BE2C (cell line): ENCODE measurements at regions not wholly inside any gene's neighbourhood (a gene's known extent, or its start where the extent isn't known, plus 50 kb on each side); places are given as distances from the start of the nearest gene placed in this dataset.

Source experiments
- DNase-seq: peaks from one replicate; pipeline ENCODE4 v3.0.0-alpha.2; 2020
- H3K27me3 ChIP-seq: fragments of 250-450 bp; sonication (Bioruptor Pico); 2 replicates; pipeline ENCODE4 v1.5.1; 2020; ENCODE audit warnings: mild to moderate bottlenecking
- H3K36me3 ChIP-seq: fragments of 250-450 bp; sonication (Bioruptor Pico); 2 replicates; pipeline ENCODE4 v1.5.1; 2020; ENCODE audit warnings: mild to moderate bottlenecking
- H3K4me1 ChIP-seq: fragments of 250-450 bp; sonication (Bioruptor Pico); 2 replicates; pipeline ENCODE4 v1.5.1; 2020
- H3K4me3 ChIP-seq: 2 replicates; pipeline ENCODE4 v1.5.1; 2011; ENCODE audit warnings: low read depth, low read length
- H3K9me3 ChIP-seq: fragments of 250-450 bp; sonication (Bioruptor Pico); 2 replicates; pipeline ENCODE4 v1.5.1; 2020
- CTCF ChIP-seq: IDR thresholded peaks from 2 replicates; pipeline ENCODE4 v1.5.1; 2012; ENCODE audit warnings: mild to moderate bottlenecking, low read depth, low read length

GRCh38 chr5:124279146-124279876 lies 467.1 kb downstream of the ZNF608 start:
- H3K27me3 ChIP-seq, result no peaks in the 10 kb centered on the region
- DNase-seq, result no peak
- no peak overlapping the region for H3K4me3 ChIP-seq
- H3K4me1 ChIP-seq, result peaks cover 3% of the 10 kb centered on the region; the same call in 1 of the 2 replicates
- no peaks in the 10 kb centered on the region for H3K9me3 ChIP-seq
- H3K36me3 ChIP-seq, result no peaks in the 10 kb centered on the region
- TF ChIP-seq CTCF, result no peak

DNA sequence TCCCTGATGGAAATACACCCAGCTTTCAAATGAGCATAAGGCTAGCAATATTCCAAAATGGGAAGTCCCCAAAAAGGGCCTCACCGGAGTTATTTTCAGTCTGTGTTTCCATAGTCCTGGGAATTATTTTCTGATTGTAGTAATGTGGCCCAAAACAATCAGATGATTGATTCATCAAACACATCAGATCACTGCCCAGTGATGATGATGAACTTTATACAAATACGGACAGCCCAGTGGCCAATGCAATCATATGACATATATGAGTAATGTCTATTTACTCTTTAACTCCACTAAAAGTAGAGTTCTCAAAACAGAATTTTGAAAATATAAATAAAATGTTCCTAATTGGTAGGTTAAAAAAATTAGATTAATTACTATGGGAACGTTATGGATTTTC lies 467.8 kb downstream of the ZNF608 start:
- Histone ChIP-seq H3K4me3 (no peak overlapping the region), H3K9me3 (no peaks in the 10 kb centered on the region)

DNA sequence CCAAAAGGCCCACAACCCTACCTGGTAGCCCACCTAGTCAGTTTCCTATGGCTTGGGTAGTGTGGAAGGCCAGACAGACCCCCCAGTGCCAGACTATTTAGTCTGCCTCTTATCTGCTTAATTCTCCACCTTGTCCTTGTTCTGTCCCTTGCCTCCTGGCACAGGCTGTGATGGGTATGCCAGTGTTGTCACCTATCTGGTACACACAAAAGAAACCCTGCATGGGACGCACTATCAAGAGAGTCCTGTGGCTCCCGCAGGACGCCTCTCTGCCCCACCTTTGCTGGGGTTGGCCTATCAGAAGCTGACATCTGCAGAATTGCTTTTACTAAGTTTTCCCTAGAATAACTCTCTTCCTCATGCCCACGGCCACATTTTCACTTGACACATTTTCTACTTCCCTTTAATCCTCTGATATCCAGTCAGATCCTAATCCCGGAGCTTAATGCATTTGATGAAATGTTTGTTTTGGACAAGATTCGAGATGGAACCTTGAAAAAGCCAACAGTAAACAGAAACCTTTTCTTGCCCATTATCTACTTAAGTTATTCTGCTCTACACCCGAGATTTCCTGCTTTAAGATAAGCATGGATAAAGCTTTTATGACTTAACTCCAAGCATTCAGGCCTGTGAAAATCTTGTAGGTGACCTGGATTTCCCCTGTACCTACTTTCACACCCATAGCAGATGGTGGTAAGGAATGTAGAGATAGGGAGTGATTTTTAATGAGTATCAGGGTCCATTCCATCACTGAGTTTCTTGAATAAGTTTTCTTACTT lies 468.5 kb downstream of the ZNF608 start:
- no peaks in the 10 kb centered on the region for H3K9me3 ChIP-seq
- no peak for TF ChIP-seq CTCF
- no peaks in the 10 kb centered on the region for H3K27me3 ChIP-seq
- no peak overlapping the region for H3K4me3 ChIP-seq
- H3K36me3 ChIP-seq, result no peaks in the 10 kb centered on the region
- peaks cover 3% of the 10 kb centered on the region; the same call in 1 of the 2 replicates for H3K4me1 ChIP-seq
- DNase-seq, result no peak

More for the DNA sequence above, 467.8 kb downstream of the ZNF608 start:
- TF ChIP-seq CTCF, result no peak
- no peaks in the 10 kb centered on the region for H3K36me3 ChIP-seq
- peaks cover 3% of the 10 kb centered on the region; the same call in 1 of the 2 replicates for H3K4me1 ChIP-seq
- DNase-seq, result no peak
- no peaks in the 10 kb centered on the region for H3K27me3 ChIP-seq

GRCh38 chr5:124276166-124276565 lies 470.3 kb downstream of the ZNF608 start:
- Histone ChIP-seq H3K4me1 (peaks cover 3% of the 10 kb centered on the region; the same call in 1 of the 2 replicates), H3K27me3 (no peaks in the 10 kb centered on the region), H3K36me3 (no peaks in the 10 kb centered on the region), H3K4me3 (no peak overlapping the region), H3K9me3 (no peaks in the 10 kb centered on the region)
- no peak for TF ChIP-seq CTCF
- DNase-seq, result no peak

GRCh38 chr5:124274949-124275348 lies 471.5 kb downstream of the ZNF608 start:
- no peak overlapping the region for H3K4me3 ChIP-seq
- no peaks in the 10 kb centered on the region for H3K9me3 ChIP-seq
- H3K36me3 ChIP-seq, result no peaks in the 10 kb centered on the region
- DNase-seq, result no peak
- H3K4me1 ChIP-seq, result peaks cover 3% of the 10 kb centered on the region; the same call in 1 of the 2 replicates
- no peaks in the 10 kb centered on the region for H3K27me3 ChIP-seq
- TF ChIP-seq CTCF, result no peak

DNA sequence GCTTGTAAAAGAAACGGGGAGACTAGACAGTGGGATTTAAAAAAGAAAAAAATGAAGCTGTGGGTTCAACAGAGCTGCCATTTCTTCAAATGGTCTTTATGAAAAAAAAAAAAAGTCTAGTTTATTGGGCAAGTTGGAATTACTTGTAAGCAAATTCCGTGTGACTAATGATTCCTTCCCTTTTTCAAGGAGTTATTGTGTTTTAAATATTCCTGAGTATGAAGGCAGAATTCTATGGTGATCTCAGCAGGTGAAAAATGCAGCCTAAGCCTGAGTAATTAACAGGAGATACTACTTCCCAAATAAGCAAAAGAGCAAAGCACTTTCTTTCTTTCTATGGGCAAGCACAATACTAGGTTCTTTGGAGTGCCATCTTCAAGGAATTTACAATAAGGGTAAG lies 481.9 kb downstream of the ZNF608 start:
- no peak for DNase-seq
- no peak for TF ChIP-seq CTCF
- H3K4me1 ChIP-seq, result no peaks in the 10 kb centered on the region
- no peaks in the 10 kb centered on the region for H3K36me3 ChIP-seq
- H3K27me3 ChIP-seq, result no peaks in the 10 kb centered on the region
- no peak overlapping the region for H3K4me3 ChIP-seq
- no peaks in the 10 kb centered on the region for H3K9me3 ChIP-seq
